Retina (tissue), 1 donor: ENCODE measurements at regions not wholly inside any gene's neighbourhood (a gene's known extent, or its start where the extent isn't known, plus 50 kb on each side); places are given as distances from the start of the nearest gene placed in this dataset.
"Not testable (repeated sequence)": the region's sequence is repeated elsewhere in the genome, so short reads cannot be mapped to it uniquely, and the experiment has no call there.

ENCODE experiments used
- DNase-seq: peaks from one replicate; pipeline ENCODE4 v3.0.0-alpha.2; 2016

DNA sequence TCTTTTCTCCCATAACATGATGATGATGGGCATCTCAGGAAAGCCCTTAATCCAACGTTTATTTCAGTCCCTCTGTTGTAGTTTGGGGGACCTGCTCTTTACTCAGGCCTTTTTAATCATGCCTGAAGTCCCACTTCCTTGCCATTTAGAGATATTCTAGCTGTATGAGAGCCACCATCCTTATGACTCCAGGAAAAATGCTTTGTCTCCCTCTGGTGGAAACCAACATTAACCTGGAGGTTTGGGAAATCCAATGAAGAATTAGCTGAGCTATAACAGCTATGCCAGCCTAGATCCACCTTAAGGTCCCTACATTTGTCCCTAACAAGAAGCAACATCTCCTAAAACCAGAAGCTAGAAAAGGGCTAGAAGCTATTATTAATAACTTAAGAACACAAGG lies 1399.1 kb downstream of the LRFN5 start:
- no peak for DNase-seq

DNA sequence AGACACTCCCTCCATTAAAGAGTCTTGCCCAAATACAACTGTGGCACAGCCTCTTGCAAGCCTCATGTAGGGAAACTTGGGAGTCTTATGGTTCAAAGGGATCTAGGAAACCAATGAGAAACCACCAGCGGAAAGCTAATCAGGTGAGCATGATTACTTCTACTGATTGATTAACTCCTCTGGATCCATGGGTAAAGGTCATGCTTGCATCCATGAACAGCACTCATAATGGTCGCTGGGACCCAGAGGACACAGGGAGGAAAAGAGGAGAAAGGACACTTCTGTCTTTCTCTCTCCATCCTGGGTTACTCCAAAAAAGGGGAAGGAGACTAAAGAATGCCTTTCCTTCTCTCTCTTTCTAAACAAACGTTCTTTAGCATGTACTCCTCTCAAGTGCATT lies 1397.2 kb downstream of the LRFN5 start:
- DNase-seq, result no peak

DNA sequence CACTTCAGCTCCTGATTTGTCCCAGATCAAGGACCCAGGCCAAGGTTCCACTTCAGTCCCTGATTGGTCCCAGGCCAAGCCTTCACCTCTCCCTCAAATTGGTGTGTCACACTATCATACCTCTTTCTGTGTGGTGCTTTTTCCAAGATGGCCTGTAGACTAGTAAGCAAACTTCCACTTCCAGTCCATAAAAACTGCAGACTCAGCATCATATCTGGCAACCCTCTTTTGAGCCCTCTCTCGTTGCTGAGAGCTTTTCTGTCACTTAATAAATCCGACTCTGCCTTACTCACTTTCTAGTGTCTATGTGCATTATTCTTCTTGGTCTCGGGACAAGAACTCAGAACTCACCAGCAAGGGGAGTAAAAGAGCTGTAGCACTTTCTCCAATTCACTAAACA lies 1395.1 kb downstream of the LRFN5 start:
- no peak for DNase-seq

DNA sequence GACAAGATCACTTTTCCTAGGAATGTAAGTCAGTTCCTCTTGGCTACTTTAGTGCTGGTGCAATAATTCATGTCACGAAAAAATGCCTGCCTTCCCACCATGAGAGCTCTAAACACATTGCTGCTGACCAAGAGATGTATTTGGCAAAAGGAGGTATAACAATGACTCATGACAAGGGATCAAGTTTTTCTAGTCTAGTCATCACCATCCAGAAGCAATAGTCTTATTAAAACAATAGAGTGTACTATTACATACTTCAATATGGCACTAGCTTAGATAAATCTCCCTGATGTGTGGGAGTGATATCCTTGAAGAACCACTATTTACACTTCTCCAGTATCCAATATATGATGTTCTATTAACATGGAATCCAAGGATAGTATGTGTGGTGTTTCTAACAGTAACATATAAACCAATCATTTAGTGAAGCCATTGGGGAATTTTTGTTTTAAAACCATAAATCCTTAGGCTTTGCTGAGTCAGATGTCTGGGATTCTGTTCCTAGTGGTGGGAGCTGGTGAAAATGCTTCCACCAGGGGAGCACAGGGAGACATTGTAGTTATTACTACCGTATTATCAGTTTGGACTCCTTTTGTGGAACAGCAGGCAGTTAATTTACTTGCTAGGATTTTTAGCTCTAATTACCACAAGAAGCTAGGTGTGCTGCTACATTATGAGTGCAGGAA lies 1387.5 kb downstream of the LRFN5 start:
- no peak for DNase-seq

DNA sequence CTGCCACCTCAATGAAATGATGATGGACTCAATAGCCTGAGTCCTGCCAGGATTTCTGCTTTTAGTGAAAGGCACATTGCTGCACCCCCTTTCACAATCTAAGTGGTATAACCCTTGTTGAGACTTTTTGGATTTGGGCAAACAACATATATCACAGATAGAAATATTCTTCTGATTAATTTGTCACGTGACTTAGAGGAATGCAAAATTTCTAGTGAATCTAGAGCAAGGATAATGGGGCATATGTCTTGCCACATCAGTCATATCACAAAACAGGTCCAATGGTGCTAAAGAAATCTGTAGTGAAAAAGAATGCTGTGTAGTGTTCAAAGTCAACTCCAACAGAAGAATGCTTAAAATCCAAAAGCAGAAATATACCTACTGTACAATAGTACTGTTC lies 1386.3 kb downstream of the LRFN5 start:
- DNase-seq, result no peak

DNA sequence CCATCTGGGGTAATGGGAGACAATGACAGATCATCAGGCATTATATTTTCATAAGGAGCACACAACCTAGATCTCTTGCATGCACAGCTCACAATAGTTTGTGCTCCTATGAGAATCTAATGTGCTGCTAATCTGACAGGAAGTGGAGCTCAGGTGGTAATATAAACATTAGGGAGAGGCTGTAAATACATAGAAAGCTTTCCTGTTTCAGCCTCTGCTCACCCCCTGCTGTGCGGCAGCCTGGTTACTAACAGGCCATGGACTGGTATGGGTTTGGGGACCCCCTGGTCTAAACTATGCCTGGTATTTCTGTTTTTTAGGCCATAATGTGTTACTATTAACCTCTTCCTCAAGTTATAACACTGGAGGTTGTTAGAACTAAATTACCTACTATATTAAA lies 1373.7 kb downstream of the LRFN5 start:
- no peak for DNase-seq

DNA sequence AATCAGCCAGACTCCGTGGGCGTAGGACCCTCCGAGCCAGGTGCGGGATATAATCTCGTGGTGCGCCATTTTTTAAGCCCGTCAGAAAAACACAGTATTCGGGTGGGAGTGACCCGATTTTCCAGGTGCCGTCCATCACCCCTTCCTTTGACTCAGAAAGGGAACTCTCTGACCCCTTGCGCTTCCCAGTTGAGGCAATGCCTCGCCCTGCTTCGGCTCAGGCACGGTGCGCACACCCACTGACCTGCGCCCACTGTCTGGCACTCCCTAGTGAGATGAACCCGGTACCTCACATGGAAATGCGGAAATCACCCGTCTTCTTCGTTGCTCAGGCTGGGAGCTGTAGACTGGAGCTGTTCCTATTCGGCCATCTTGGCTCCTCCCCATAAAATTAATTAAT lies 1366.5 kb downstream of the LRFN5 start:
- DNase-seq, result not testable (repeated sequence)

DNA sequence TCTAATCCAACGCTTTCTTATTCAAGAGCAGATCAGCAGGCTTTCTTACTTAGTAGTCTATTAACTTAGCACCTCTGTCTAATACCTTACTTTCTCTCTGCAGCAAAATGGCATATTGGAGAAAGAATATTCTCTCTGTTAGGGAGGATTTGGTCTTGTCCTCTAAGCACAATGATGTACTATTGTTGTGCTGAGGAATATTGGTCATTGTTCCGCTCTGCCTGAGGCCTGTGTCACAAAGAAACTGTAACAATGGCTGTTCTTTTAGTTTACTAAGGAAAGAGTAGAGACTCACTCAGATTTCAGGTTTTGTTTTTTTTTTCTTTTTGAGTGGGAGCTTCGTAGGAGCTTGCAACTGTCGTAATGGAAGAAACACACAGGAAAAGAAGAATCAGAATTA lies 1358.8 kb downstream of the LRFN5 start:
- peak; percentile 23 for DNase-seq

DNA sequence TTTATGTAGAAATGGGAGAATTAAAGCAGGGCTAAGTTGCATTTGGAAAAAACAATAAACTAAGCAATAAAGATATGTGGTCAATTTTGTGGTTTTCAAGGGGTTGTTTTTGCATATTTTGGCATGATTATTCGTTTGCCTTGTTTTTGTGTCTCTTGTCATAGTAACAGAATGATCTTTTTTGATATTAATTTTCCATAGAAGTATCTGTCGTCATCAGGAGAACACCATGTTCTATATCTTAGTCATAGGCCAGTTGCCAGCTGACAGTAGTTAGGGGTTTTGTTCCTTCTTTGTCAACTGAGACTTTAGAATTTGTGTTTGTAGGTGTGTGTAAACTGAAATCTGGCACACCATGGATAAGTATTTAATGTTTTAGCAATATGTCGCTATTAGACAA lies 1354.8 kb downstream of the LRFN5 start:
- DNase-seq, result no peak

DNA sequence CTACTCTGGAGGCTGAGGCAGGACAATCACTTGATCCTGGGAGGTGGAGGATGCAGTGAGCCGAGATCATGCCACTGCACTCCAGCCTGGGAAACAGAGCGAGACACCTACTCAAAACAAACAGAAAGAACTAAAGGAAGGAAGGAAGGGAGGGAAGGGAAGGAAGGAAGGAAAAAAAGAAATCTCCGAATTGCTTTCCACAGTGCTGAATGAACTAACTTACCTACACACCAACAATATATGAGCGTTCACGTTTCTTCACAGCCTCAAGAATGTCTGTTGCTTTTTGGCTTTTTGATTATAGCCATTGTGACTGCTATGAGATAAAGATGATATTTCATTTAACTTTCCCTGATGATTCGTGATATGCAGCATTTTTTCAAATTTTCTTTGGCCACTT lies 1343.7 kb downstream of the LRFN5 start:
- DNase-seq, result no peak

DNA sequence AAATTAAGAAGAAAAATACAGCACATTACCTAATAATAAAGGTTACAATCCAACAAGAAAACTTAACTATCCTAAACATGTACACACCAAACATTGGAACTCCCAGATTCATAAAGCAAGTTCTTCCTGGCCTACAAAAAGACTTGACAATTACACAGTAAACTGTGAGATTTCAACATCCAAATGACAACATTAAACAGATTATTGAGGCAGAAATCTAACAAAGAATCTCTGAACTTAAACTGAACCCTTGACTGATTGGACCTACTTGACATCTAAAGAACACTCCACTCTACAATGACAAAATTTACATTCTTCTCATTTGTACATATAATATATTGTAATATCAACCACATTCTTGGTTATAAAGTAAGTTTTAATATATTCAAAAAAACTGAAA lies 1341.3 kb downstream of the LRFN5 start:
- DNase-seq, result no peak

DNA sequence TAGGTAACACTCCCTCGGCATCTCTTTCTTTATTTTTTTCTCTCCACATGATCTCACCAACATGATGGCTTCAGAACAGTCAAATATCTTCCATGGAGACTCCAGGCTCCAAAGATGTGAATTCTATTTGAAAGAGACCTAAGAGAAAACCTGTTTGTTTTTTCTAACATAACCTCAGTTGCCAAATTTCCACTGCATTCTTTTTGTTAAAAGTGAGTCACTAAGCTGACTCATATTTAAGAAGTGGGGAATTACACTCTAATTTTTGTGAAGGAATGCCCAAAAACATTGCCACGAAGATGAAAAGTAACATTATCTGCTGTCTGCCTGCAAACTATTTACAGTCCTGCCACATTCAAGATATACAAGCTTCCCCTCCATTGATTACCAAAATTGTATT lies 1337.6 kb downstream of the LRFN5 start:
- no peak for DNase-seq

DNA sequence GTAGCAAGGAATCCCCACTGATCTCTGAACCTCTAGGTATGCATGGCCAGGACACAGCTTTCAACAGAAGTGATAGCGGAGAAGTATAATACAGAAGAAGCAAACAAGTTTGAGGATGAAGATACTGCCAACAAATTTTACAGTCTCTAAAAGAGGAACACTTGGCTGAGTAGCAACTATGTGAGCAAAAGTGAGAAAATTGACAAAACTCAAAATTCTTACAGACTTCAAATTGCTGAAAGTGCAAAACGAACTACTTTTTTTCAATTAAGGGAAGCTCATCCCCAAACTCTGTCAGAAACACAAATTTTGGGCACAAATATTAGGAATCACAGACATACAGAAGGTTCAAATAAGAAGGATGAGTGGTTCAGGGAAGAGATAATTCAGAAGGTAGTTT lies 1324.6 kb downstream of the LRFN5 start:
- DNase-seq, result no peak

DNA sequence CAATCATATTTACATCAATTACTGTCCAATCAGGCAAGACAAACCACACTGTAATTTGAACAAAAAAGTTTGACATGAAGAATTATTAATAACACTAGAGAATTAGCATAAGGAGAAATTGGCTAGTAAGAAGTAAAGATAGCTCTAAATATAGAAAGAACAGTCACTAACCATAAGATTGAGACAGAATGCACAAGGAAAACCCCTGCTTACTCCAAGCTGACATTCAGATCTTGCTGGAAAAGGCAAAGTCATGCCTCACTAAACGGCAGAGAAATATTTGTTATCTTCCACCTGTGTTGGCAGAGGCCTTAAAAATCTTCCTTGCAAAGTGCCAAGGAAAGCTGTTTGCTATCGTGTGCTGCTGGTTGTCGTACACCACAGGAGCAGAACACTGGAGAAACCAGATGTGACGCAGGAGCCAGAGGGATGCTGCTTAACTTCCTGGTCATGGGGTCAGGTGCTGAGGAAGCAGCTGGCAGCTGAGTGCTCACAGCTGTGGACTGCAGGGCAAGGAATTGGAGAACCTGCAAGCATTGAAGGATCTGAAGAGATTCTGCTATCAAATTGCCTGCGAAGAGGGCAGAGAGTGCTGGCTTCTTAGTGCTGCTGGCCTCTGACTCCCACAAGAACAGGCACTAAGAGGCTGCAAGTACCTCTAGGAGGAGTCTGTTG lies 1323.3 kb downstream of the LRFN5 start:
- peak; percentile 26 for DNase-seq

DNA sequence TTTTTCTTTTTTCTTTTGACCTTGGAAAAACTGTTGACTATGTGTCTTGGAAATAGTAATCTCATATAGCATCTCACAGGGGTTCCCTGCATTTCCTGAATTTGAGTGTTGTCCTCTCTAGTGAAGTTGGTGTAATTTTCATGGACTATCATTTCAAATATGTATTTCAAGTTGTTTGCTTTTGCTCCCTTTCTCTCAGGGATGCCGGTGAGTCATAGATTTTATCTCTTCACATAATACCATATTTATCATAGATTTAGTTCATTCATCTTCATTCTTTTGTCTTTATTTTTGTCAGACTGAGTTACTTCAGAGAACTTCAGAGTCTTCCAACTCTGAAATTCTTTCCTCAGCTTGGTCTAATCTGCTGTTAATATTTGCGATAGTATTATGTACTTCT lies 1320.6 kb downstream of the LRFN5 start:
- no peak for DNase-seq

DNA sequence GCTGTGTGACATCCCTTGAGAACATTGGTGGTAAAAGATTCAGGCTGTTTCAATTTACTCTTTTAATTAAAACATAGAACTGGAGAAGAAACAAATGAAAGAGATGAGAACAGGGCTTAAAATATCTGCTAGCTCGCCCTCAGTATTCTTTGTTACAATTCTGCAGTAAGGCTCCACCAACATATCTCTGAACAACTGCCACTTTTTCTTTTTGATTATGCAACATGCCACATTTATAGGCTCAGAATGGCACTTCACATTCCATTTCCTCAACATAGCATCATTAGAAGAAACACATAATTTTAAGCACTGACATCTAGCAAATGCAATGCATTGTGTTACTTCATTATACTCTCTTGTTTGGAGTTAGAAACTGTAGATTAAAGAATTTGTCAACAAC lies 1315.2 kb downstream of the LRFN5 start:
- no peak for DNase-seq

DNA sequence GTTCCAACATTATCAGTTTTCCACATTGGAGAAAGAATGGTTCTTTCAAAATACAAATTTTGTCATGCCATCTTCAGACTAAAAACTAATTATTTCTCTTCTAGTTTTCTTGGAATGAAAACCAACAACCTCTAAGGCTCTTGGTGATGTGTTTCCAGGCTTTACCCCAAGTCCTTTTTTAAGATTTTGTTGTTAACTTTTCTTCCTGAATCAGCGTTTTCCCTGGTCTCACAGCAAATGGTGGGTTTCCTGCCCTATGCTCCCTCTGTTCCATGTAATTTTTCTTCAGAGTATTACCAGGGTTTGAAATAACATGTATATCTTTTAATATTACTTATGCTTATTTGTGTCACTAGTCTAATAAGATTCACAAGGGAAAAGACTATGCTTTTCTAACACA lies 1311.9 kb downstream of the LRFN5 start:
- DNase-seq, result no peak

DNA sequence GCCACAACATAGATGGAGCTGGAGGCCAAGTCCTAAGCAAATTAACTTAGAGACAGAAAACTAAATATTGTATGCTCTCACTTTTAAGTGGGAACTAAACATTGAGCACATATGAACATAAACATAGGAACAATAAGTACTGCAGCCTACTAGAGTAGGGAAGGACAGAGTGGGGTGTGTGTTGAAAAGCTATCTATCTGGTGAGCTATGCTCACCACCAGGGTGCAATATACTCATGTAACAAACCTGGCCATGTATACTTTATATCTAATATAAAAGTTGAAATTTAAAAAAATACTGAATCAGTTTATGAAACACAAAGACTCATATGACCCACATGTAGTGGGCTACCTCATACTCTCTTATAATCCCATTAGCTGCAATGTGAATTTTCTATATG lies 1305.0 kb downstream of the LRFN5 start:
- DNase-seq, result no peak

DNA sequence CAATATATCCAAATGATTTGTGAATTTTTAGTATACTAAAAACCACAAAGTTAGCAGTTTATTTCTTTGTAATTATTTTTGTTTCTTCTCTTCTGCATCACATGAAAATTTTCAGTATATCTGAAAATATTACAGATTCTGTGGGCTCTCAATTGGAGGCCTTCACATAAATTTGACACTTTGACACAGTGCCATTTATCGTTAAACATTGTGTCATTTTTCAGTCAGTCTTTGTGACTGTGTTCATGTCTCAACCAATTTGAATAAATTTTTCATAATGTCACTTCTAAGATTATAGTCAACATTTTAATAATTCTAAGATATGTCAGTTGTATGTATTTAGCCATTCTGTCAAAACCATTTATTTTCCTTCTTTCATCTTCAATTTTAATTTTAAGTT lies 1303.0 kb downstream of the LRFN5 start:
- no peak for DNase-seq

DNA sequence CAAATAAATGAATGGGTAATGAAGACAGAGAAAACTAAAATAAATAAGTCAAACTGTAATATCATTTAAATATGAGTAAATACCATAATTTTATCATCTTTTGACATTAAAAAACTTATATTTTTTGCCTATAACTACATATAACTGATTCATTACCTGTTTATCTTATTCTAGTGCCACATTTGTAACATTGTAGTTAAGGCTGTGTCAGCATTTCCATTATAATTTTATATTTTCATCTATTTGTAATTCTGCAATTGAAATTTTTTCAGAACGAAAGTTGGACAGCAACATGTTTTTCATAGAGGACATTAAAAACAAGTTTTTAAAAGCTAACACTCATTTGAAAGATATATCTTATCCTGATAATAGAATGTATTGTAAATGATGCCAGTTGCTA lies 1286.5 kb downstream of the LRFN5 start:
- DNase-seq, result no peak

DNA sequence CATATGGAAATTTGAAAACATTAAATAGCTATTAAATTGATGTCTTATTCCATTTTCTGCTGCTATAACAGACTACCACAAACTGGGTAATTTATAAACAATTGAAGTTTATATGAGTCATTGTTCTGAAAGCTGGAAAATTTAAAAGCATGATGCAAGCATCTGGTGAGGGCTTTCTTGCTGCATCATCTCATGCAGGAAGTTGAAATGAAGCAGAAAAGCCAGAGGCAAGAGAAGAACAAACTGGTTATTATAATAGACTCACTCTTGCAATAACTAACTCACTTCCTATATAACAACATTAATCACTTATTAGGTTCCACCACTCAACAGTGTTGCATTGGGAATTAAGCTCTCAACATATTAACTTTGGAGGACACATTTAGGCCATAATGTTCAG lies 1277.4 kb downstream of the LRFN5 start:
- DNase-seq, result no peak

DNA sequence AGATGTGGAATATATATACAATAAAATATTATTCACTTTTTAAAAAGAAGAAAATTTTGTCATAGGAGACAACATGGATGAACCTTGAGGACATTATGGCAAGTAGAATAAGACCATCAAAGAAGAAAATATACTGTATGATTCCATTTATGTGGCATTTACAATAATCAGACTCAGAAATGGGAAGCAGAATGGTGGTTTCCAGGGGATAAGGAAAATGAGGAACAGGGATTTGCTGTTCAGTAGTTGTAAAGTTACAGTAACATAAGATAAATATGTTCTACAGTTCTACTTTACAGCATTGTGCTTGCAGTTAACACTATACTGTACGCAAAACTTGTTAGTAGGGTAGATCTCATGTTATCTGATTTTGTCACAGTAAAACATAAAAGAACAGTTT lies 1271.0 kb downstream of the LRFN5 start:
- no peak for DNase-seq

DNA sequence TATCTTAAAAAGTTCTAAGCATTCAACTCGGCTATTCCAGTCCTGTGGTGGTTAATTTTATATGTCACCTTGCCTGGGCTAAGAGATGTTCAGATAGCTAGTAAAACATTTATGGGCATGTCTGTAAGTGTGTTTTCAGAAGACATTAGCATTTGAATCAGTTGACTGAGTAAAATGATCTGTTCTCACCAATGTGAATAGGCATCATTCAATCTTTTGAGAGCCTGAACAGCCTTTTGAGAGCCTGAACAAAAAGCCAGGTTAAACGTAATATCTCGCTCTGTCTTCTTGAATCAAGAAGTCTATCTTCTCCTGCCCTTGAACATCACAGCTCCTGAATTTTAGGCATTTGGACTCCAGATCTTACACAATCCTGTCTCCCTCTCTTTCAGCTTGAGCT lies 1266.1 kb downstream of the LRFN5 start:
- peak; percentile 9 for DNase-seq

DNA sequence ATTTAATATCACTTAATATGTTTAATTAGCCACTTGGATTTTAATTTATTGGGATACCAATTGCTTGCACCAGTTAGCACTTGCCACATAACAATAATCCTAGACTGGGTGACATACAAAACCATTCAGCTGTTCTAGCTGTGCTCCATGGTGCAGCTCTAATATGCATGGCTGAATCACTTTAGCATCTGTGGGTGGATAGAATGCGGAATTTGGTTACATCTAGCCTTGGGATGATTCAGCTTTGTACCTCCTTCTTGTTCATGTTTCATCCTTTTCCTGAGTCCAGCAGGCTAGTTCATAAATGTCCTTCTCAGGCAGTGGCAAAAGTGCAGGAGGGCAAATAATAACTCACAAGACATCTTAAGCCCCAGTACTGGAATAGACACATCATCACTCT lies 1263.0 kb downstream of the LRFN5 start:
- no peak for DNase-seq

DNA sequence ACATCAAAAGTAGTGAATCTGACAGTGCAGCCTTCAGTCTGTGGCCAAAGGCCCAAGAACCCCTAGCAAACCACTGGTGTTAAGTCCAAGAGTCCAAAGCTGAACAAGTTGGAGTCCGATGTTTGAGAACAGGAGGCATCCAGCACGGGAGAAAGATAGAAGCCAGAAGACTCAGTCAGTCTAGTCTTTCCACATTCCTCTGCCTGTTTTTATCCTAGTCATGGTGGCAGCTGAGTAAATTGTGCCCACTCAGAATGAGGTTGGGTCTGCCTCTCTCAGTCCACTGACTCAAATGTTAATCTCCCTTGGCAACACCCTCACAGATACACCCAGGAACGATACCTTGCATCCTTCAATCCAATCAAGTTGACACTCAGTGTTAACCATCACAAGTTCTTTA lies 1255.4 kb downstream of the LRFN5 start:
- no peak for DNase-seq
